ENCODE measurements at regions not wholly inside any gene's neighbourhood (a gene's known extent, or its start where the extent isn't known, plus 50 kb on each side); places are given as distances from the start of the nearest gene placed in this dataset.

DNA sequence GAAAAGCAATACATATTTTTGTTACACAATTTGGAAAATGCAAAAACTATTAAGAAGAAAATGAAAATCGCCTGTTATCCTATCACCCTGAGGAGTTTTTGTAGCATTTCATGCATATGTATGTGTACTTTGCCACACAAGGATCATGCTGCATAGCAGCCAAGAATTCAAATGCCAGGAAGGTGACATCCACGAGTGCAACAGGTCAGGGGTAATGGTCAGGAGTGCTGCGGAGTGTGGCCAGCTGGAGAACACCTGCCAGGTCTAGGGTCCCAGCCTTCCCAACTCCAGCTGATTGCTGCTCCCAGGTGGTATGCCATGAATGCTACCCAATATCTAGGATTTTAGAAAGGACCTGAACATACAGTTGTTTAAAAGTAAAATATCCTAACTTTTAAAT is 617.1 kb downstream of the PRELID2 start:
- TF ChIP-seq ZNF101 (CRISPR knock-in tag; IDR thresholded peaks at IDR 0.05; ENCODE audit: borderline replicate concordance, low read depth), result no peak
- no peak for TF ChIP-seq CBFB (CRISPR knock-in tag; IDR thresholded peaks at IDR 0.05)
- TF ChIP-seq ZNF564 (CRISPR knock-in tag; IDR thresholded peaks at IDR 0.05), result no peak
- no peak for TF ChIP-seq ZFP1 (CRISPR knock-in tag; IDR thresholded peaks at IDR 0.05)
- TF ChIP-seq, protein P1, sequence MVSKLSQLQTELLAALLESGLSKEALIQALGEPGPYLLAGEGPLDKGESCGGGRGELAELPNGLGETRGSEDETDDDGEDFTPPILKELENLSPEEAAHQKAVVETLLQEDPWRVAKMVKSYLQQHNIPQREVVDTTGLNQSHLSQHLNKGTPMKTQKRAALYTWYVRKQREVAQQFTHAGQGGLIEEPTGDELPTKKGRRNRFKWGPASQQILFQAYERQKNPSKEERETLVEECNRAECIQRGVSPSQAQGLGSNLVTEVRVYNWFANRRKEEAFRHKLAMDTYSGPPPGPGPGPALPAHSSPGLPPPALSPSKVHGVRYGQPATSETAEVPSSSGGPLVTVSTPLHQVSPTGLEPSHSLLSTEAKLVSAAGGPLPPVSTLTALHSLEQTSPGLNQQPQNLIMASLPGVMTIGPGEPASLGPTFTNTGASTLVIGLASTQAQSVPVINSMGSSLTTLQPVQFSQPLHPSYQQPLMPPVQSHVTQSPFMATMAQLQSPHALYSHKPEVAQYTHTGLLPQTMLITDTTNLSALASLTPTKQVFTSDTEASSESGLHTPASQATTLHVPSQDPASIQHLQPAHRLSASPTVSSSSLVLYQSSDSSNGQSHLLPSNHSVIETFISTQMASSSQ (IDR thresholded peaks at IDR 0.05; ENCODE audit: low read depth), result no peak
- TF ChIP-seq, protein P1 (CRISPR knock-in tag; IDR thresholded peaks at IDR 0.05; ENCODE audit: borderline replicate concordance), result no peak
- TF ChIP-seq, protein P2, sequence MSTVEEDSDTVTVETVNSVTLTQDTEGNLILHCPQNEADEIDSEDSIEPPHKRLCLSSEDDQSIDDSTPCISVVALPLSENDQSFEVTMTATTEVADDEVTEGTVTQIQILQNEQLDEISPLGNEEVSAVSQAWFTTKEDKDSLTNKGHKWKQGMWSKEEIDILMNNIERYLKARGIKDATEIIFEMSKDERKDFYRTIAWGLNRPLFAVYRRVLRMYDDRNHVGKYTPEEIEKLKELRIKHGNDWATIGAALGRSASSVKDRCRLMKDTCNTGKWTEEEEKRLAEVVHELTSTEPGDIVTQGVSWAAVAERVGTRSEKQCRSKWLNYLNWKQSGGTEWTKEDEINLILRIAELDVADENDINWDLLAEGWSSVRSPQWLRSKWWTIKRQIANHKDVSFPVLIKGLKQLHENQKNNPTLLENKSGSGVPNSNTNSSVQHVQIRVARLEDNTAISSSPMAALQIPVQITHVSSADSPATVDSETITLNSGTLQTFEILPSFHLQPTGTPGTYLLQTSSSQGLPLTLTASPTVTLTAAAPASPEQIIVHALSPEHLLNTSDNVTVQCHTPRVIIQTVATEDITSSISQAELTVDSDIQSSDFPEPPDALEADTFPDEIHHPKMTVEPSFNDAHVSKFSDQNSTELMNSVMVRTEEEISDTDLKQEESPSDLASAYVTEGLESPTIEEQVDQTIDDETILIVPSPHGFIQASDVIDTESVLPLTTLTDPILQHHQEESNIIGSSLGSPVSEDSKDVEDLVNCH (CRISPR knock-in tag; IDR thresholded peaks at IDR 0.05), result no peak
- TF ChIP-seq ZMAT3 (CRISPR knock-in tag; conservative IDR thresholded peaks at IDR 0.05), result no peak
- TF ChIP-seq HNRNPH1 (optimal IDR thresholded peaks at IDR 0.05; ENCODE audit: low read depth, low read length), result no peak
- no peak for TF ChIP-seq ZNF354B (CRISPR knock-in tag; IDR thresholded peaks at IDR 0.05)
- TF ChIP-seq CHD4 (IDR thresholded peaks at IDR 0.05; ENCODE audit: borderline replicate concordance, low read length), result no peak
- TF ChIP-seq, protein P3, sequence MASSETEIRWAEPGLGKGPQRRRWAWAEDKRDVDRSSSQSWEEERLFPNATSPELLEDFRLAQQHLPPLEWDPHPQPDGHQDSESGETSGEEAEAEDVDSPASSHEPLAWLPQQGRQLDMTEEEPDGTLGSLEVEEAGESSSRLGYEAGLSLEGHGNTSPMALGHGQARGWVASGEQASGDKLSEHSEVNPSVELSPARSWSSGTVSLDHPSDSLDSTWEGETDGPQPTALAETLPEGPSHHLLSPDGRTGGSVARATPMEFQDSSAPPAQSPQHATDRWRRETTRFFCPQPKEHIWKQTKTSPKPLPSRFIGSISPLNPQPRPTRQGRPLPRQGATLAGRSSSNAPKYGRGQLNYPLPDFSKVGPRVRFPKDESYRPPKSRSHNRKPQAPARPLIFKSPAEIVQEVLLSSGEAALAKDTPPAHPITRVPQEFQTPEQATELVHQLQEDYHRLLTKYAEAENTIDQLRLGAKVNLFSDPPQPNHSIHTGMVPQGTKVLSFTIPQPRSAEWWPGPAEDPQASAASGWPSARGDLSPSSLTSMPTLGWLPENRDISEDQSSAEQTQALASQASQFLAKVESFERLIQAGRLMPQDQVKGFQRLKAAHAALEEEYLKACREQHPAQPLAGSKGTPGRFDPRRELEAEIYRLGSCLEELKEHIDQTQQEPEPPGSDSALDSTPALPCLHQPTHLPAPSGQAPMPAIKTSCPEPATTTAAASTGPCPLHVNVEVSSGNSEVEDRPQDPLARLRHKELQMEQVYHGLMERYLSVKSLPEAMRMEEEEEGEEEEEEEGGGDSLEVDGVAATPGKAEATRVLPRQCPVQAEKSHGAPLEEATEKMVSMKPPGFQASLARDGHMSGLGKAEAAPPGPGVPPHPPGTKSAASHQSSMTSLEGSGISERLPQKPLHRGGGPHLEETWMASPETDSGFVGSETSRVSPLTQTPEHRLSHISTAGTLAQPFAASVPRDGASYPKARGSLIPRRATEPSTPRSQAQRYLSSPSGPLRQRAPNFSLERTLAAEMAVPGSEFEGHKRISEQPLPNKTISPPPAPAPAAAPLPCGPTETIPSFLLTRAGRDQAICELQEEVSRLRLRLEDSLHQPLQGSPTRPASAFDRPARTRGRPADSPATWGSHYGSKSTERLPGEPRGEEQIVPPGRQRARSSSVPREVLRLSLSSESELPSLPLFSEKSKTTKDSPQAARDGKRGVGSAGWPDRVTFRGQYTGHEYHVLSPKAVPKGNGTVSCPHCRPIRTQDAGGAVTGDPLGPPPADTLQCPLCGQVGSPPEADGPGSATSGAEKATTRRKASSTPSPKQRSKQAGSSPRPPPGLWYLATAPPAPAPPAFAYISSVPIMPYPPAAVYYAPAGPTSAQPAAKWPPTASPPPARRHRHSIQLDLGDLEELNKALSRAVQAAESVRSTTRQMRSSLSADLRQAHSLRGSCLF (CRISPR knock-in tag; IDR thresholded peaks at IDR 0.05; ENCODE audit: borderline replicate concordance), result no peak
- TF ChIP-seq SMAD1 (CRISPR knock-in tag; IDR thresholded peaks at IDR 0.05; ENCODE audit: borderline replicate concordance, low read depth), result no peak
- no peak for TF ChIP-seq DNMT3B (CRISPR knock-in tag; conservative IDR thresholded peaks at IDR 0.05)
- BruUV-seq (replicated peaks), result no TSS peak
- no peak overlapping the region for H3K4me3 ChIP-seq (replicated peaks in 1 of 3; ENCODE audit: insufficient read depth in 1 of 3, low read depth in 2 of 3, low read length in 3 of 3)
- no peak for FAIRE-seq
- in situ Hi-C loops (cut with HindIII; ENCODE audit: extremely low pct_ligation_motif_present, low pct_unique_long_range_greater_than_20kb) (no loop called here), intact Hi-C loops (cut with micrococcal nuclease; ENCODE audit: unreplicated experiment) (no loop called here)
- H2AFZ ChIP-seq (ENCODE audit: low read length), result no peak overlapping the region
- H4K20me1 ChIP-seq (ENCODE audit: insufficient read depth, low read length), result no peaks in the 10 kb centered on the region
- no peaks in the 10 kb centered on the region for H3K4me1 ChIP-seq (ENCODE audit: insufficient read depth, low read length)
- ChIA-PET CTCF (ENCODE audit: low intra/inter-chr PET ratio, low total read pairs) (no interaction called here), POLR2A (no interaction called here)
- no peak overlapping the region for H3K27ac ChIP-seq (ENCODE audit: extremely low read length, insufficient read depth, low read length)
- no peaks in the 10 kb centered on the region for H3K27me3 ChIP-seq (ENCODE audit: control insufficient read depth in 1 of 2, insufficient read depth in 2 of 2, low read length in 2 of 2)
- 0% methylated on average over 3 of the region's 3 CpGs for WGBS (ENCODE audit: low lambda C conversion rate)
- no peak overlapping the region for H3K4me2 ChIP-seq (ENCODE audit: low read depth, low read length)
- H3K36me3 ChIP-seq (replicated peaks in 1 of 2; ENCODE audit: control insufficient read depth in 1 of 2, insufficient read depth in 2 of 2, low read length in 2 of 2), result no peaks in the 10 kb centered on the region
- no peak overlapping the region for H3K9ac ChIP-seq (ENCODE audit: insufficient read depth, low read depth, low read length)
- H3K9me3 ChIP-seq (ENCODE audit: low read length), result no peaks in the 10 kb centered on the region
- DNase-seq (ENCODE audit: low spot score), result no peak
- no peaks in the 10 kb centered on the region for H3K79me2 ChIP-seq (ENCODE audit: insufficient read depth, low read length)
- no peak for ATAC-seq

Data from HepG2 (cell line).